Skeletal muscle satellite cell (primary cell): ENCODE measurements at regions not wholly inside any gene's neighbourhood (a gene's known extent, or its start where the extent isn't known, plus 50 kb on each side); places are given as distances from the start of the nearest gene placed in this dataset.

ENCODE experiments used
- H3K27me3 ChIP-seq: 2 replicates; pipeline ENCODE4 v1.7.0; 2013; ENCODE audit warnings: low read length; ENCODE audit not compliant: control insufficient read depth, insufficient read depth
- H3K36me3 ChIP-seq: 2 replicates; pipeline ENCODE4 v1.7.0; 2013; ENCODE audit warnings: mild to moderate bottlenecking, control low read depth, low read length; ENCODE audit not compliant: insufficient read depth
- H3K4me1 ChIP-seq: 2 replicates; pipeline ENCODE4 v1.7.0; 2013; ENCODE audit warnings: low read length; ENCODE audit not compliant: control insufficient read depth, insufficient read depth
- H3K4me2 ChIP-seq: 2 replicates; pipeline ENCODE4 v1.7.0; 2013; ENCODE audit warnings: mild to moderate bottlenecking, low read length
- H3K4me3 ChIP-seq: 2 replicates; pipeline ENCODE4 v1.7.0; 2013; ENCODE audit warnings: low read length
- H3K9ac ChIP-seq: 2 replicates; pipeline ENCODE4 v1.7.0; 2013; ENCODE audit warnings: mild to moderate bottlenecking, low read depth, low read length, moderate library complexity
- H3K9me3 ChIP-seq: replicated peaks from 2 replicates; pipeline ENCODE4 v1.7.0; 2013; ENCODE audit warnings: mild to moderate bottlenecking, control low read depth, low read length

DNA sequence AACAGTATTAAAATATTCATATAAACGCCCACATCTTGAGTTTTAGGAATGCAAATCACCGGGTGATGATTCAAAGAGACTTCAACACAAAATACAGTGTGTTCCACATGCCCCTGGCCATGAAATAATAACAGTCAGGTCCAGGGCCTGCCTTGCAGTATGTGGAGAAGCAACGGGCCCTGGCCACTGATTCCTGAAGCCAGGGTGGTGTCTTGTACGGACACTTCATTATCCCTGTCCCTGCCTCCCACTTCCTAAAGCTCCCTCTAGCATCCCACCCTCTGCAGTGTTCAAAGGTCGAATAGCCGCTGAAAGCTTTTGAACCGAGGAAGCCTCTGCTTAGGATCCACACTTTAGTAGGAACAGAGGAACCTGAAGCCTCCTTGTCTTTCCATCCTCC, 50.4 kb upstream of the PCSK6 start:
- no peaks in the 10 kb centered on the region for H3K4me1 ChIP-seq
- H3K36me3 ChIP-seq = no peaks in the 10 kb centered on the region
- no peaks in the 10 kb centered on the region for H3K9me3 ChIP-seq
- peaks cover 40% of the 10 kb centered on the region for H3K27me3 ChIP-seq
- no peak overlapping the region for H3K9ac ChIP-seq
- no peak overlapping the region for H3K4me3 ChIP-seq
- H3K4me2 ChIP-seq = no peak overlapping the region

DNA sequence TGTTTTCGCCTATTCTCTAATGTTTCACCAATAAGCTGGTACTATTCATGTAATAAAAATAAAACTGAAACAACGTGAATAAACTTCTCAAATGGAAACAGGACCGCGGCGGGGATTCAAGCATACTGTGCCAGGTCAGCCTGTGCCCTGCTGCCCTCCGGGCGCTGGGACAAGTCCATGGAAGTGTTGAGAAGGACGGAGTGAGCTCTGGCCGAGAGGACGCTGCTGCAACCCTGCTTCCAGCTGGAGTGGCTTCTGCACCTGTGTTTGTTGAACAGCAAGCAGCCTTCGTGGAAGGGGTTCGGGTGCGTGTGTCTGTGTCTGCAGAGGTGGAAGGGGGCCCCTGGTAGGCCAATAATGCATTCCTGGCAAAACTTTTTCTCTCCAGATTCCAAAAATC, 50.0 kb upstream of the PCSK6 start:
- Histone ChIP-seq H3K27me3 (peaks cover 36% of the 10 kb centered on the region), H3K4me2 (no peak overlapping the region), H3K36me3 (no peaks in the 10 kb centered on the region), H3K9me3 (no peaks in the 10 kb centered on the region), H3K9ac (no peak overlapping the region), H3K4me1 (no peaks in the 10 kb centered on the region), H3K4me3 (no peak overlapping the region)
